ENCODE measurements at regions not wholly inside any gene's neighbourhood (a gene's known extent, or its start where the extent isn't known, plus 50 kb on each side); places are given as distances from the start of the nearest gene placed in this dataset.
"Not testable (repeated sequence)": the region's sequence is repeated elsewhere in the genome, so short reads cannot be mapped to it uniquely, and the experiment has no call there.

DNA sequence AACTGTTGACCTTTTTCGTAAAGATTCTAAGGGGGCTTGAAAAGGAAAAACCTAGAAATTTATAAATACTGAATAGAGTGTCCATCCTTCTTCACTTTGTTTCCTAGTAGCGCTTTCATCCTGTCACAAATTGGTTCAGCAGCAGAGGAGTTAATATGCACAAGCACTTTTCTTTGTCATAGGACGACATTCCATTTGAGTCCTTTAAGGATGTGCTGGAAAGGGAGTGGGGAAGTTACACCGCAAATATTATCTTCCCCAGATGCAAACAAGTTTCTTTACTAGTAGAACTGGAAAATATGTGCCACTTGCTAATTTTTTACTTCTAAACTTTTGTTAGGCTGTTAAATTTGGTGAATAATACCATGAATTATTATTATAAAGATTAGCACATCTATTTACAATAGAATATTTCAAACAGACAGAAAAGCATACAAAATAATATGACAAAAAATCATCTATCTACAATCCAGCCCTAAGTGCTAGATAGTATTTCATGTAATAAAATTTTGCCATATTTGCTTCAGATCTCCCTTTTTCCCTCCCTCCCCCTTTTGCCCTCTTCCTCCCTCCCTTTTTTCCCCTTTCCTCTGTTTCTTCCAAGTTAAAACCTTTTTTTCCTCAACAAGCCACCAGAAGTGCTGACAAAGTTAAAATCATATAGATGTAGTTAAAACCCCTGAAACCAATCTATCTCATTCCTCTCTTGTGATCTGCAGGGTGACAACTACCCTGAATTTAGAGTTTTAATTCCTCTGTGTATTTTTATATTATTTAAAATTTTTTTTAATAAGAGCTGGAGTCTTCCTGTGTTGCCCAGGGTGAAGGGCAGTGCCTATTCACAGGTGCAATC lies 50.5 kb upstream of the MAP4K3 start:
- DNase-seq (ENCODE audit: low read depth) = no peak

DNA sequence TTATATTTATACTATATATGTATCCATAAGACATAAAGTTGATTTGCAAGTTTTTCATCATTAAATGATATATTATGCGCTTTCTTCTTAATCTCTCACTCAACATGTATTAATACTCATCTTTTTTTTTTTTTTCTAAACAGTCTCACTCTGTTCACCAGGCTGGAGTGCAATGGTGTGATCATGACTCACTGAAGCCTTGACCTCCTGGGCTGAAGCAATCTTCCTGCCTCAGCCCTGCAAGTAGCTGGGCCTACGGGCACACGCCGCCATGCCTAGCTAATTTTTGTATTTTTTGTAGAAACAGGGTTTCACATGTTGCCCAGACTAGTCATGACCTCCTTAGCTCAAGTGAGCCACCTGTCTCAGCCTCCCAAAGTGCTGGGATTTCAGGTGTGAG lies 51.4 kb upstream of the MAP4K3 start:
- no peak for DNase-seq (ENCODE audit: low read depth)

DNA sequence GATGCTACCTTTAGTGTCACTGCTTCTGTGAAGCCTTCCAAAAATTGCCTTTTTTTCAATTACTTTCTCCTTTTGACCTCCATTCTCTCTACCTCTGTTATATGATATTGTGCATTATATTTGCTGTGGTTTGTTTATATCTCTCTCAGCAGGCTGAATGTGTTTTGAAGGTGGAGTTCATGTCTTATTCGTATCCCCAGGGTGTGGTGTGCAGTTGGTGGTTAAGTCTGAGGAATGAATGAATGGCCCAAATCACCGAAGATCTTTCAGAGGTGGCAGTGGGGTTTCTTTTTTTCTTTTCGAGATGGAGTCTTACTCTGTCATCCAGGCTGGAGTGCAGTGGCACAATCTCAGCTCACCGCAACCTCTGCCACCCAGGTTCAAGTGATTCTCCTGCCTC lies 53.5 kb upstream of the MAP4K3 start:
- DNase-seq (ENCODE audit: low read depth) = no peak

DNA sequence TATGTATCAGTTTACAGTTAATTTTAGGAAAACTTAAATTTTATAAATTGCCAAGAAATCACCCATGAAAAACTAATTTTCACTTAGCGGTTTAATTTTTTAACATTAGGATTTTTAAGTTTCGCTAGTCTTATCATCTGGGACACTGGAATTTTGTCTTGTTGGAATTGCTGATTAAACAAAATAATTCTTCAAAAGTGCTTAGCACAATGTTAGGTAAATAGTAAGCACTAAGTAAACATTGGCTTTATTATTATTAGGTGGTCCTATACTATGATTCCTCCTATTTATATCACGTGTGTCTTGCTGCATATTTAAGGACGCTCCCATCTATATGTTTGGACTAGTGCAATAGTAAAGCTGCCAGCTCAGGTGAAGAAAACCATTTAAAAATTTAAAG lies 54.6 kb upstream of the MAP4K3 start:
- no peak for DNase-seq (ENCODE audit: low read depth)

DNA sequence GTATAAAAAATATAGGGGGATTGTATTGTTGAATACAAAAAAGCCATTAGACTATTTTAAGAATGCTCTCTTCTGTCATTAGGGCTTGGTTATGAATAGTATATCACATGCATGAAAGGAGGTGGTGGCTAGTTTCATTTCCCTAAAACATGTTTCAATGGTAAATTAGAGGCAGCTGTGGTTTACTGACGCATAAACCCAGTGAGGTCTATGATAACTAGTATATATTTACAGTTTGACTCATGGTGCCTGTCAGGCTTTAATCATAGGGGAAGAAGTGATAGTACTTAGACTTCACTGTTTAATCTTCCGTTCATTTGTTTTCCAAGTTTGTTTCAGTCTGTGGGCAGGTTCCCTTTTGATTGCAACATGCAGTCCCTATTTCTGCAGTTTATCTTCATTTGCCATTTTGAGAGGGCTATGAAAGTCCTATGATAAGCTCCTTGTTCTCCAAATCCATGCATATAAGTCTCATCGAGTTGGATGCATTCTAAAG lies 55.1 kb upstream of the MAP4K3 start:
- DNase-seq (ENCODE audit: low read depth) = no peak

DNA sequence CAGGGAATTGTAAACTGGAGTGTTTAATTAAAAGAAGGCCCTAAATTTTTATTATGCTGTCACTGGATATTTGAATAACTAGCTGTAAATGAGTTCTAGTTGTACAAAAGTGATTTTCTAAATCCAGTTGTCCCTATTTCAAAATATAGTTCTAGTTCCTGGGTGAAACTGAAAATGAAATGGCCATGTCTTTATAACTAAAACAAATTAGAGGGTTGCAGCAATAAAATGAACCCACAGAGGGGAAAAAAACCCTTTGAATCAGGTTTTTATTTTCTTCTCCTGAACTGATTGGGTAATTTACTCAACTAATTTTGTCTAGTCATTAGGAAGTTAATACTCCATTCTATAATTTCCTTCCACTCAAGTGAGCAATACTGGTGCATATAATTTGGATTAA lies 55.6 kb upstream of the MAP4K3 start:
- DNase-seq (ENCODE audit: low read depth) = no peak

DNA sequence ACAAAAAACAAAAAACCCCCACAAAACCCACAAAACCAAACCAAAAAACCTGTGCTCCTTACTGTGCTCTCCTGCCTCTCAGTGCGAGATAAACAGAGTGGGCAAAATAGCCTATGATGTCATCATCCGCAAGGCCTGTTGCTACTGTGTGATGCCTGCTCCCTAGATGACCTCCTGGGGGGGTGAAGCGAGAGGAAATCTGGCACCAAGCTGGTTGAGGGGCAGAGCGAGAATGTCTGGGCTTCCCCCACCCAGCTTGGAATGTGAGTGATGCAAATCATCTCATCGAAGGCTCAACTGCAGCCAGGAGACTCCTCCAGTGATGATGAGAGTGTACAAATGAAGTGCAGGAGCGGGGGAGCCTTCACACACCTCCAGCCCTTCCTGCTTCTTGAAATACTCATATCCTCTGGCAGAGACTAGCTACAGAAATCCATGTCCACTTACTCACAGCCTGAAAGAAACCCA lies 57.7 kb upstream of the MAP4K3 start:
- no peak for DNase-seq (ENCODE audit: low read depth)

DNA sequence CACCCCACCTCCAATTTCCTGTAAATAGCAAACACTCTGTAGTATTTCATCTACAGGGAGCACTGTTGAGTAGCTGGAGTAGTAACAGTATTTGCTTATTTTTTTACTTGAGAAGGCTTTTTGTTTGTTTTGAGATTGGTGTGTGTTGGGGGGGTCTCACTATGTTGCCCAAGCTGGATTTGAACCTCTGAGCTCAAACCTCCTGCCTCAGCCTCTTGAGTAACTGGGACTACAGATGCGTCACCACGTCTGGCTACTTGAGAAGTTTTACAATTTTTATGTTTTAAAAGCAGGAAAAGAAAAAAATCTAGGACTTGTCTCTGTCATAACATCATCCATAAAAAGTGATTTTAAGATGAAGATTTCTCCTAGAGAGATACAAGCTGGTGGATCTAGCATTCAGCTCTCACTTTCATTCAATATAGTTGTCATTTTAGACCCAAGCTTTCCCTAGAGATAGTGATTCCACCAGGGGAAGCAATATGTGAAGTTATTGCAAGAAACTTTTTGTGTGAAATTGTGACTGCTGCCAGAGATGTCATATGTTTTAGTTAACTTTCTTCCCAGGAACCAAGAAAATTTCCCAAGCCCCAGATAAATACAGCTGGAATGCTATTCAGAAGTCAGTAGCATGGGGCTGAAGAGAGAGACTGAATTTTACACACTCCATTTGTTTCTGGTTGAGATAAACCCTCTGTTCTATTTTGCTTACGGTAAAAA lies 60.2 kb upstream of the MAP4K3 start:
- no peak for DNase-seq (ENCODE audit: low read depth)

DNA sequence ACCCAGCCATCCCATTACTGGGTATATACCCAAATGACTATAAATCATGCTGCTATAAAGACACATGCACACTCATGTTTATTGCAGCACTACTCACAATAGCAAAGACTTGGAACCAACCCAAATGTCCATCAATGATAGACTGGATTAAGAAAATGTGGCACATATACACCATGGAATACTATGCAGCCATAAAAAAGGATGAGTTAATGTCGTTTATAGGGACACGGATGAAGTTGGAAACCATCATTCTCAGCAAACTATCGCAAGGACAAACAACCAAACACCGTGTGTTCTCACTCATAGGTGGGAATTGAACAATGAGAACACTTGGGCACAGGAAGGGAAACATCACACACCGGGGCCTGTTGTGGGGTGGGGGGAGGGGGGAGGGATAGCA lies 61.1 kb upstream of the MAP4K3 start:
- not testable (repeated sequence) for DNase-seq (ENCODE audit: low read depth)

DNA sequence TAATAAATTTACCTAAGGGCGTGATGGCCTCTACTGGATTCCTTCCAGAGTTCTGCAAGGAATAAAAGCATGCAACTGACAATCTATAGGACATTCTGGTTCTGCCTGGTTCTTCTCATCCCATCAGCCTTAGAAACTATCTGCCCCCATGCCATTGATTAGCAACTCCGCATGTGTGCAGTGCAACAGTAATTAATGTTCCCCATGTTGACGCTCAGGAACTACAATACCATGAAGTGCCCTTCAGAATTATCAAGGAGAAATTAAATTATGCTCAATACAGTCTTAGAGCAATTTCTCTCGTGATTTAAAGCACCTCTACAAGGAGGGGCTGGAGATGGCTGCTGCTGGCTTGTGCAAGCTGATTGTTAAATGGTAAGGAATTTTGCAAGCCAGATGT lies 61.7 kb upstream of the MAP4K3 start:
- no peak for DNase-seq (ENCODE audit: low read depth)

DNA sequence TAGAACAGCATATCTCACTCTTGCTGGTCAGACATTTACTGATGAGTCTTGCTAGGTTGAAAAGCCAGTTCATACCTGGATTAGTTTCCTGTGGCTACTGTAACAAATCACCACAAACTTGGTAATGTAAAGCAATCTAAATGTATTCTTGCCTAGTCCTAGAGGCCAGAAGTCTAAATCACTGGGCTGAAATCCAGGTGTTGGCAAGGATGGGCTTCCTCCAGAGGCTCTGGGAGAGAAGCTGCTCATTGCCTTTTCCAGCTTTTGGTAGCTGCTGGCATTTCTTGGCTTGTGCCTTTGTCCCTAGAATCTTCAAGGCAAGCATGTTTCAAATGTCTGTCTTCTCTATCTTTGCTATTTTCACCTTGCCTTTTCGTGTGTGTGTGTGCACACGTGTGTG lies 62.3 kb upstream of the MAP4K3 start:
- no peak for DNase-seq (ENCODE audit: low read depth)

DNA sequence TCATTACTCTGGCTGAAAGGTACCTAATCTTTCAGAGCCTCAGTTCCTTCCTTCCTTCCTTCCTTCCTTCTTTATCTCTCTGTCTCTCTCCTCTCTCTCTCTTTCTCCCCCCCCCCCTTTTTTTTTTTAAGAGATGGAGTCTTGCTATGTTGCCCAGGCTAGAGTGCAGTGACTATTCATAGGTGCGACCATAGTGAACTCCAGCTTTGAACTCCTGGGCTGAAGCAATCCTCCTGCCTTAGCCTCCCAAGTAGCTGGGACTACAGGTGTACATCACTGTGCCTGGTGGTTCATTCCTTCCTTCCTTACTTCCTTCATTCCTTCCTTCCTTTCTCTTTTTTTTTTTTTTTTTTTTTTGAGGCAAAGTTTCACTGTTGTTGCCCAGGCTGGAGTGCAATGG lies 64.3 kb upstream of the MAP4K3 start:
- DNase-seq (ENCODE audit: low read depth) = no peak

DNA sequence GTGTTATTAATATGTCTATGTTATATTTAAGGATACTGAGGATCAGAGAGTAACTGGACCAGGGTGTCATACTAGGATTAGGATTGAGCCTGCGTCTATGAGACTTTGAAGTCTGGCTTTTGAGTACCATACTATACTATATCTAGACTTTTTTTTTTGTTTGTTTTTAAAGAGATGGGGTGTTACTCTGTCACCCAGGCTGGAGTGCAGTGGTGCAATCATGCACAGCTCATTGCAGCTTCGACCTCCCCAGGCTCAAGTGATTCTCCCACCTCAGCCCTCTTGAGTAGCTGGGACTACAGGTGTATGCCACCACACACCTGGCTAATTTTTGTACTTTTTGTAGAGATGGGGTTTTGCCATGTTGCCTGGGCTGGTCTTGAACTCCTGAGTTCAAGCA lies 66.2 kb upstream of the MAP4K3 start:
- DNase-seq (ENCODE audit: low read depth) = no peak

DNA sequence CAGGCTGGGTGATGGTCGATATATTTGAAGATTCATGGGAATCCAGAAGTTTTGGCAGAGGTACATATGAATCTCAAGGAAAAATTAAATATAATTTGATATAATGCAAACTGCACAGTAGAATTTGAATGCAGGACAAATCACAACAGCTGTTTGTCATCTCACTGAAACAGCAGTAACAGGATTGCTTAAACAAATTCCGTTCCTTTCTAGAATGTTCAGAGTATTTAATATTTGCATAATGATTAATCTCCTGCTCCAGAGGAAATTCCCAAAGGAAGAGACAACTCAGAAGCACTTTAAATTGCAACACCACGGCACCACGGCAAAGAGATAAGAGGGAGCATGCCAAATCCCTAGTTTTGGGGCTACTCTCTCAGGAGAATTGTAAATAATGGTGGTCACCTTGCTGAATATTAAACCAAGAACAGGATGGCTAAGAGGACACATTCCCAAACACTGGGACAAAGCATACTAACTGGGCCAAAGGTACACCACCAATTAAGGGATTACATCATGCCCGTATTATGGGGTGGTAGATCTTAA lies 67.8 kb upstream of the MAP4K3 start:
- DNase-seq (ENCODE audit: low read depth) = no peak

DNA sequence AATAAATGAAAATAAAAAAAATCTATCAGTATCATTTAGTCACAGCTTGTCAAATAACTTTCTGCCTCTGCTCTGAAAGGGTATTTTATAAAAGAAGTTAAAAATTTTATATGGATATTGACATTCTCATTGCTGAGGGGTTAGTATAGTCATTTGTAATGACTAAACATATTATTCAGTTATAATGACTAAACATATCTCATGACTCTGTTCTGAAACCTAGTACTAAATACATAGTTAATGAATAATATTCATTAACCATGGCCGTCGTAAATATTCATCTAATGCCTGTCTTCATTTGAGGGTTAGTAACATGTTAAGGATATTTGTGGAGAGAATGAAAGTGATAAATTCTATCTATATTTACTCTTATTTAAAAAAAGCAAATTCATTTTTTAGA lies 69.1 kb upstream of the MAP4K3 start:
- DNase-seq (ENCODE audit: low read depth) = no peak

DNA sequence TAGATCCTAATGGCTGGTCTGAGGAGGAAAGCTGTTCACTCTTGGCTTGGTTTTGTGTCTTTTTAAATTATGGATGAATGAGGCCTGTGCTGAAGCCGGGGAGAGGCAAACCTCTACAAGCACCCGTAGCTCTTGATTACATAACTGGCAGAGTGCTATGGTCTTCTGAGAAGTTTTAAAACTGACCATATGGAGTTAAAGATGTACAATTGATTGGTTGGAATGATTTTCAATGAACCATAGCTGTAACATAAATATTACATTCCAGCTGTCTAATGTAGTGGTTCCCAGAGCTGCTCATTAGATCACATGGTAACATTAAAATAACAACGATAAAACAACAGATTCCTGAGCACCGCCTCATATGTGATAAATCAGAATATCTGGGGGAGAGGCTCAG lies 71.1 kb upstream of the MAP4K3 start:
- DNase-seq (ENCODE audit: low read depth) = no peak

DNA sequence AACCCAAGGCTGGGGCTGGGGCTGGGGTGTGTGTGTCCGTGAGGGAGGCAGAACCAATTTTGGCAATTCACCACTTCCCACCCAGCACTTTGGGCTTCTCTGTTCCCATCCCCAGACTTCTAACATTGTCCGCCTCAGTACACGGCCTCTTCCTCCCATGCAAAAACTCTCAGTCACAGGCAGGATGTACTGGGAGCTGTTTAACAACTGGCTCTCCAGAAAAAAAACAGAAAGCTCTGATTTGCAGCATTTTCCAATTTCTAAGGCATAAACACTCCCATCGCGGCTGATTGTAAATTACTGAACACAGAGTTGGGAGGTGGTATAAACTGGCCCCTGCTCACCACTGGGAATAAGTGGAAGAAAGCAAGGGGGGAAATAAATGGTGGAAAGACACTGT lies 73.1 kb upstream of the MAP4K3 start:
- DNase-seq (ENCODE audit: low read depth) = no peak

DNA sequence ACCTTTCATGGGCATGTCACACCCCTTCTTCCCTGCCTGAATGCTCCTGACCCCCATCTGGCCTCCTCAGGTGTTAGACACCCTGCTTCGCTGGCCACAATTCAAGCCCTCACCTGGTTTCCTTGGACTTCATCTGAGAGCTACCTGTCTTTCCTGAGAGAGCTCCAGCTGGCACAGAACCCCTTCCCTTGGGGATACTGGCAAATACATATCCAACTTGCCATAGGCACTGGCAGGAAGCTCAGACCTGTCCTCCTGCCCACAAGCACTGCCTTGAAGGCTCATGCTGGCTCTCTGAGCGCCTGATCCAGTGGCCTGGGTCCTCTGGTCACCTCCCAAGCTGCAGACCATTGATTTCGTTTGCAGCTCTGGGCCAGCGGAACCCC lies 74.1 kb upstream of the MAP4K3 start:
- no peak for DNase-seq (ENCODE audit: low read depth)

DNA sequence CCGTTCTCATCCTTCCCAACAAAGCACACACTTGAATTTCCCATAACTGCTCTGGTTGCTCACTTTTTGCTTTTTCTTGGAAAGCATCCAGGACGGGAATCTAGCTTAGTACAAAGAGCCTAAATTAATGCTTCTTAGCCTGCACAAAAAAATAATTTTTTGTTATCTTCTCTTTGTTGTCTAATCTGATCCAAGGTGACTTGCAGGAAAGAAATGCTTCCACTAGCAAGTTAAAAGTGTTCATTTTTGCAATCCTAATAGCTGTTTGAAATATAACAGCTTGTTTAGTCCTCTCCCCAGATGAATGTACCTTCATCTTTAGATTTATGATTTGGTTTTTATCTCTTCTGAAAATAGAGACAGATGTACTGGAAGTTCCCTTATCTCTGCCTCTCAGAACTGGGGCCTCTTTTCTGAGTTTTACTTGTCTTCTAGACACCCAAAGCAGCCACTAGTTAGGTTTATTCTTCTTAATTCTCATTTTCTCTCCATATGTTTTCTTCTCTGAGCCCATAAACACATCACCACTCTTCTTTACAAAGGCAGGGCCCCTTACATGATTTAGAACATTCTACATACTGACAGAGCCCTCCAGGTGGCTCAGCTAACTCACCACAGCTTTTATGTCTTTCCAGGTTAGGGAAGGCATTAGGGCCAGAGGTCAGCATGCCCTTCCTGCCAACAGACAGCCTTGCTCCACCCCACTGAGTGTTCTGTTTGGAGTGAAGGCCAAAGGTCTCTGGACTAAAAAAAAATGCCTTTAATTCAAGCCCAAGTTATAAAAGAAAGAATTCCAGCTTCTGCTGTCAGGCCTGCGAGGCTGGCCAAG lies 74.7 kb upstream of the MAP4K3 start:
- DNase-seq (ENCODE audit: low read depth) = no peak

DNA sequence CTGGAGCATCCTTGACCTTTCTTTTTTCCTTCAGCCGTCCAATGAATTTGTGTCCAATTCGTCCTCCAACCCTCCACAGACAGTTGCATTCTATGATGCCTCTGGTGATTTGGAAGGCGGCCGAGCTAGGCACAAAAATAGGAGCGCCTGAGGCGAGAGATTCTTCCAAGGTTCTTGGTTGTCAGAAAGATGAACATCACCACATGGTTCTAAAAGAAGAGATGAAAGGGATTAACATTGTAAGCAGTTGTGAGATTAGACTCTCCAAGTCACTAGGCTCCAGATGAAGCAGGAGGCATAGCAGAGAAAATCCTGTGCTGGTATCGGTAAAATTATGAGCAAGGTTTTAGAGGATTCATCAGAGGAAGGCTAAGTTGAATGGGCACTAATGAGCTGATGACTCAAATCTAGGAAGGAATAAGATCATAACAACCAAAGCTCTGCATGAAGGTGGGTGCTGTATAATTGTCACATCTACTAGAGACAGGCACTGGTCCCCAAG lies 75.4 kb upstream of the MAP4K3 start:
- no peak for DNase-seq (ENCODE audit: low read depth)

DNA sequence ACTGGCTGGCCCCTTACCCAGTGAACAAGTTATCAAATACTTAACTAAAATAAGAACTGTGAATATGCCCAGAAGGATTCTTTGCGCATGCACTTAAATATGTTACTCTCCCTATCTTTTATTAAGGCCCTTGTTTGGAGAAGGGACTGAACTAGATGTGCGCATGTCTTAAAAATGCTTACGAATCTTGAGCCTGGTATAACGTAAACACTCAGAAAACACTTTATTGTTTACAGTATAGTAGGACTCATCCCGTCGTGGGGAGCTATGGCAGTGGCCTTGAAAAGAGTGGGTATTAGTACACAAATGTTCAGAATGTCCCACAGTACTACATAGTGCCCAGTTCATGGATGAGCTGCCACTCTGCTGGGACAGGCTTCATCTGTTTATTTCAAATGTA lies 75.9 kb upstream of the MAP4K3 start:
- no peak for DNase-seq (ENCODE audit: low read depth)

DNA sequence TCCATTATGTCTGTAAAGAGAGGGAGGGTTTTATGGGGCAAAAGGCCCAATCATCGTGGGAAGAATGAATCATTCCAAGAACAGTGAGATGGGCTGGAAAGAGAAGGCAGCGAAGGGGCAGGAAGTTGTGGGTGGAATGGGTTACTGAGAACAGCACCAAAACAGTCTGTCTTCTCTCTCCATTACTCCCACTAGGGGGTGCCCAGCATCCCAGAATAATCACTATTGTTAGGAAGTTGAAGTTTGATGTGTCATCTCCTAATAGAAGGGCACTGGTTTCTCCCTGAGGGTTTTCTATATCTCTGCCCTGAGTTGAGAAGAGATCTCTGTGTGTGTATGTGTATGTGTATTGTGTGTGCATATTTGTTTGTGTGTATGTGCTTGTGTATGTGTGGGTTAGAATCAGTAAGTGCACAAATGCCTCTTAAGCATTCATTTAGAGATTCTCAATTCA lies 76.6 kb upstream of the MAP4K3 start:
- peak; percentile 7 for DNase-seq (ENCODE audit: low read depth)
